T1000 (cell line): ENCODE measurements at regions not wholly inside any gene's neighbourhood (a gene's known extent, or its start where the extent isn't known, plus 50 kb on each side); places are given as distances from the start of the nearest gene placed in this dataset.

Source experiments
- DNase-seq: peaks from one replicate; lab custom pipeline; 2025; ENCODE audit warnings: mixed read lengths; lab: John Stamatoyannopoulos, UW

DNA sequence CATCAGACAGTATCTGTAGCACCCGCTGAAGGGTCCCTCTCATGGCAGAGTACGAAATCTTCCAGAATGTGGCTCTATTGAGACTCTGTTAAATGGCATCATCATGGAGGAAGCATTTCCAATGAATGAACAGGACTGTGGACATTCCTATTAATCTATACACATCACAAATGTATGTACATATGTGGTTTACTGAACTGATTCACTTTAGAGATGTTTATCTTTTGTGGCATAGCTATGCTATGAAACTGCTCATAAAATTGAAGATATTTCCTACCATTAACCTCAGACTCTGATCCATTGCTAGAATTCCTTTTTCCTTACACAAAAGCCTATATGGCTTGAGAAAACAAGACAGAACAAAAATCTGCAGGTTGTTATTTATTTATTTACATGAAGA lies 259.6 kb upstream of the RRP15 start:
- DNase-seq = peak; percentile 9

- no peak for DNase-seq
Observed at GRCh38 chr1:218027152-218027551, 257.9 kb upstream of the RRP15 start.

- DNase-seq = no peak
Observed at GRCh38 chr1:218030846-218031245, 254.2 kb upstream of the RRP15 start.

- DNase-seq = no peak
Observed at GRCh38 chr1:218031901-218032300, 253.2 kb upstream of the RRP15 start.

- no peak for DNase-seq
Observed at GRCh38 chr1:218034468-218034867, 250.6 kb upstream of the RRP15 start.

GRCh38 chr1:218048828-218049420 lies 236.2 kb upstream of the RRP15 start:
- DNase-seq = no peak

- no peak for DNase-seq
Observed at GRCh38 chr1:218049641-218050040, 235.5 kb upstream of the RRP15 start.

GRCh38 chr1:218058730-218059129 lies 226.4 kb upstream of the RRP15 start:
- no peak for DNase-seq

DNA sequence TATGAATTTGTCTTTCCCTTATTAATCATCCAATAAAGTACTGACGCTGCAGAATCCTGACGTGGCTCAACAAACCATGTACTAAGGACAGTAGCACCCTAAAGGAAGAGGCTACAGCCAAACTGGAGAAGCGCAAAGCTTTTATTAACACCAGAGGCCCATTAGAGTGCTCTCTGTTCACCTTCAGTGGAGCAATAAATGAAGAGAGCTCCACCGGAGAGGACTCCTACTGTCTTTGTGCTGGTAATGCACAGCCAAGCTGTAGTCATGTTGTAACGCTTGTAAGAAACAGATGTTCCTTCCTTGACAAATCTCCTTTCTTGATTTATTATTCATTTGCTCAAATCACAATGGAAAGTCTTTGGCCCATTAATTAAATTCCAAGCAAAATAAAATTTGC lies 220.7 kb upstream of the RRP15 start:
- no peak for DNase-seq

DNA sequence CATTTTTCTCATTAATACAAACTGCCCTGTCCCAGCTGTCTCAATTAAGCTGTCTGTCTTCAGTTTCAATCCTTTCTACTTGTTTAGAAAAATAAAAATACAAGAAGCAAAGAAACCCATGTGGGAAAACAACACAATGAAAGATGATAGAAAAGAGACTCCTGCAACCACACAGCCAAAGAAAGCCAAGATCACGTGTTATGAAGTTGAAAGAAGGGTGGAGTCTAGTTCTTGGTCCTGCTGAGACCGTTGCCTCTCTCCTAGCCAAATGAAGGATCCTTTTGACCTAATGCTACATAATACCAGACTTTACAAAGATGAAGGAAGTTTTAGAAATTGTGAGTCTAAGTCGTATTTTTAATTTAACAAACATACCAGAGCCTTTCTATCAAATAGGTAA lies 218.8 kb upstream of the RRP15 start:
- DNase-seq = no peak

DNA sequence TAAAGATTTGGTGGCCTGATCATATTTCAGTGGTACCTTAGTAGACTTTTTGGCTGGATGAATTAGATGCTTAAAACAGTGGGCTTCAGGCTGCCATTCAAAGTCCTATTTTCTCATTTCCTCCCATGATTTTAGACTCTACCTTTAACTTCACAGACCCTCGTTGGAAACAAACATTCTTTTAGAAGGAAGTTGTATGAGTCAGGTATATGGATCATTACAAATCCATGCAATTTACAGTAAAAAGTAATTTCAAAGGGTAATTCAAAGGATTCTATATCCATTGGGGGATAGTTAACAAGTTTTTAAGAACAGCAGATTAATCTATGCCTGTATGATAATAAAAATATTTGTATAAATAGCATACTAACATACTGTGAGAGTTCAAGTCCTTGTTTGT lies 216.9 kb upstream of the RRP15 start:
- no peak for DNase-seq

GRCh38 chr1:218069180-218069579 lies 215.9 kb upstream of the RRP15 start:
- no peak for DNase-seq

- DNase-seq = no peak
Observed at GRCh38 chr1:218073062-218073461, 212.0 kb upstream of the RRP15 start.

DNA sequence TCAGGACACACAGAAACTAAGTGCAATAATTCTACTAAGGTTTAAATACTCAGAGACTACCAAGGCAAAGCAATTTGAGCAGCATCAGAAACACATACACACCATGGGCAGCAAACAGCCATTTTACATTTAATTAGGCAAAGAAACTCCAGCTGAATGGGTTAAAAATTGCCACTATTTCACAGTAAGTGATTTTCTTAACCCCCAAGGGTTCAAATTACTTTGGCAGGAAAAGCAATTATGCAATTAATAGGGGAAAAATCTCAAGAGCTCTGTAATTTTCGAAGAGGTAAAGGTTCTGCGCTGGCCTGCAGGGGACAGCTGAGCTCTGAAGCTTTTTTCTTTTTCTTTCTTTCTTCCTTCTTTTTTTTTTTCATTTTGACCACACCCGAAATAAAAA lies 206.2 kb upstream of the RRP15 start:
- no peak for DNase-seq

GRCh38 chr1:218079347-218079746 lies 205.7 kb upstream of the RRP15 start:
- DNase-seq = no peak

GRCh38 chr1:218079820-218080219 lies 205.3 kb upstream of the RRP15 start:
- DNase-seq = no peak

GRCh38 chr1:218080863-218081262 lies 204.2 kb upstream of the RRP15 start:
- DNase-seq = no peak

GRCh38 chr1:218081358-218081757 lies 203.7 kb upstream of the RRP15 start:
- no peak for DNase-seq

DNA sequence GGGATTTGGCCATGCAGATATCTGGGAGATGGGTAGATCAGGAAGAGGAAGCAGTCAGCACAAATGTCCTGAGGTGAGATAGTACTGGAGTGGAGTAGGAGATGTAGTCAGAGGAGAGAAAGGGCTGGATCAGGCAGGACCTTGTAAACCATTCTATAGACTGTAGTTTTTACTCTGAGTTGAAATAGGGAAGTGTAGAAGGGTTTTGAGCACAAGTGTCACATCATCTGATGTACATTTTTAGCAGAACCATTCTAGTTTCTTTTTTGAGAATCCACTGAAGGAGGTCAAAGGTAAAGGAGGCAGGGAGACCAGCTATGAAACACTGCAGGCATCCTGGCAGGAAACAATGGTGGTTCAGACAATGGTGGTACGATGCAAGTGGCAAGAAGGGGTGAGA lies 194.6 kb upstream of the RRP15 start:
- DNase-seq = no peak

DNA sequence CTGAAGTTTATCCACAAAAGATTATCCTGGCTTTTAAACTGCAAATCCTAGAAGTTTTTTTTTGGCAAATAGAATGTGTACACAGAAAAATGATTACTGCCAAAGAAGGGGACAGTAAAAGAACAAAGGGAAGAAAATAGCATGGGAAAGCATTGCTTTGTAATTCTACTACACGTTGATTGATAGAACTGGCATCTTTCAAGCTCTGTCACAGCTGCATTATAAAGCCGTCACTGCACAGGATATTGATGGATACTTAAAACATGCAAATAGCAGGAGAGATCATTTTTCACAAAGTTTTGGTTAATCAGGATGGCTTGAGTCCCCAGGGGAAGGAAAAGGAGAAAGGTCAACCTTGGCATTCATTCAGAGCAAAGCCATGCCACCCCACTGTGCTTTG lies 183.7 kb upstream of the RRP15 start:
- DNase-seq = no peak

DNA sequence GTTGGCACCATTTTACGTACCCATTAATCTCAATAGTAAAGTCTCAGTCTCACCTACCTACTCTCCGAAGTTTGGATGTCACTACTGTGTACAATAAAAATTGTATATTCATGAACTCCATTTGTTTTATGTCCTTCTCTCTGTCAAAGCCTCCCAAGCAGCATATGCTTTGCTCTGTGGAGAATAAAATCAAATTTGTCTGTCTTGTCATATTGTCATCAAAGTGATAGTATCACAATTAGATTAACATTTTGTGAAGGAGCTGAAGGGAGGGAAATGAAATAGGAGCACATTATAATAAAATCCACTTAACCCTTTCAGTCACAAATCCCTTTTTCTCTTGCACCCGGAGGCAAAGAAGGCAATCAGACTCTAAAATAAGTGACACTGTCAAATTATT lies 177.1 kb upstream of the RRP15 start:
- no peak for DNase-seq

DNA sequence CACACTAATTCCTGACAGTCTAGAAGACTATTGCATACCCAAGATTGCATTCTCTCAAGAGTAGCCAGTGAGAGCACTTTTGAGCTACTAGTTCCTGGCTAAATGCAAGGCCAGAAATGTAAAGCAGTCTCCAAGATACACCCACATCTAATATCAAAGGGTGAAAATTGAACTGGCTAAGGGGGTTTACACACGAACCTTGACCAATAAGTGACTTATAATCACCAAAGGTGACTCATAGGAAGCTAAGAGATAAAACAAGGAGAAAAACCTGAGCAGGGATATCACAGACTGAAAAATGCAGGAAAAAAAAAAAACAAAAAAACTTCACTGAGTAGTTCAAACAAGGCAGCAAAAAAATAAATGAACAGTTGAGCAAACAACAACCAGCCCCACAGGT lies 172.2 kb upstream of the RRP15 start:
- DNase-seq = no peak

DNA sequence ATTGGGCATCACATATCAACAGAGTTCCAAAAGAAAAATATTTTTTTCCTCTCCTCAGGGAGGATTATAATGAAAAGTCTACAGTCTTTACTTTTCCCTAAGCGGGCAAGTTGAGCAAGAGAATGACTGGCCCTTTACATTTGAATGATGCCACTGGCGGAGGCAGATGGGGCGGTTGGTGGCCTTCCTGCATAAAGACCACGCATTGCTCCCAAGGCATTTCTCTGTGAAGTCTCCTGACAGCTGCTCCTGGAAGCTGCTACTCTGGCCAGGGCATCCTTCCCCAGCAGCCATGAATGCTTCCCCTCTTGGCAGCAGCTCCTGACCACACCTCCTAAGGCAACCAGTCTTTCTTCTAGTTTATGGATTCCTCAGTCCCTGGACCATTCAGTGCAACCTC lies 161.1 kb upstream of the RRP15 start:
- no peak for DNase-seq

DNA sequence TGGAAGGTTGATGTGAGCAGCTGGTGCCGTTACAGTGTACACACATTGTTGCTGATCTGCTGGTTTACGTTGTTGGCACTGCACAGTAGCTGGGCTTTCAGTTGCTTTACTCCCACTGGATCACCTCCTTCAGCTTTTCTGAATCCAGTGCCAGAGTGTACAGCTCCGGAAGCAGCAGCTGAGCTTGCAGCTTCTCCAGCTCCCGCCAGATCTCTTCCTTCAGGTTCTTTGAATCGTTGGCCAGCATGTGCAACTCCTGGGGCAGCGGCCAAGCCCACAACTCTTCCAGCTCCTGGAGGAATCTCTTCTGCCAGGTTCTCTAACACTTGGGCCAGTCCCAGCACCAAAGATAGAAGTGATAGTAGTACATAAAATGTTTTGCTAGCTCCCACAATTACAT lies 149.7 kb upstream of the RRP15 start:
- no peak for DNase-seq

DNA sequence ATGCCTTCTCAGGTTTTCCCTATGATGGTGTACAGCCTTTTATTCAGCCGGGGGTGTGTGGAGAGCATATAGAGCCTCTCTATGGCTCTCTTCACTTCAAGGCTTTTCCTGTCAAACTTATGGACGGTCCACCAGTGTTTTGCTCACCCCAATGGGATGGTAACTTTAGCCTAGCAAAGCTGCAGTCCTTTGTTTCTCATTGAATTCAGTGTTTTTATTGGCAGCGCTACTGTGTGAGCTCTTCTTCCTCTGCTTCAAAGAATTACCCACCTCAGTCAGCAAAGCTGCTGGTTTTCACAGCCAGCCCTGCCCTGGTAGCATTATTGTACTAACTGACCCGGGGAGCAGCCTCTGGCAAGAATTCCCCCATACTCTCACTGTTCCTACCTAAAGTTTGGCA lies 145.3 kb upstream of the RRP15 start:
- DNase-seq = no peak
